GM19351 (cell line): ENCODE measurements at regions not wholly inside any gene's neighbourhood (a gene's known extent, or its start where the extent isn't known, plus 50 kb on each side); places are given as distances from the start of the nearest gene placed in this dataset.

Experiments used
- ATAC-seq: cut with Tn5 transposase; IDR thresholded peaks from one replicate; pipeline ENCODE4 v1.9.1; 2021; ENCODE audit warnings: mild to moderate bottlenecking, moderate library complexity; ENCODE audit not compliant: unreplicated experiment

- ATAC-seq, result no peak
These were observed 721.1 kb downstream of the QKI start for GRCh38 chr6:164135511-164136132.

- ATAC-seq, result no peak
These were observed 718.6 kb downstream of the QKI start for GRCh38 chr6:164133095-164133494.

GRCh38 chr6:164130585-164130984 is 716.1 kb downstream of the QKI start:
- no peak for ATAC-seq

GRCh38 chr6:164130151-164130550 is 715.6 kb downstream of the QKI start:
- no peak for ATAC-seq

GRCh38 chr6:164129218-164129617 is 714.7 kb downstream of the QKI start:
- no peak for ATAC-seq

- ATAC-seq, result no peak
These were observed 713.6 kb downstream of the QKI start for GRCh38 chr6:164128101-164128500.

GRCh38 chr6:164124986-164125385 is 710.5 kb downstream of the QKI start:
- no peak for ATAC-seq

- no peak for ATAC-seq
These were observed 710.0 kb downstream of the QKI start for GRCh38 chr6:164124473-164124872.

- no peak for ATAC-seq
These were observed 707.6 kb downstream of the QKI start for GRCh38 chr6:164122109-164122508.

GRCh38 chr6:164121527-164121926 is 707.0 kb downstream of the QKI start:
- ATAC-seq, result no peak

GRCh38 chr6:164114651-164115050 is 700.1 kb downstream of the QKI start:
- ATAC-seq, result no peak

GRCh38 chr6:164114051-164114450 is 699.5 kb downstream of the QKI start:
- no peak for ATAC-seq

- ATAC-seq, result no peak
These were observed 699.1 kb downstream of the QKI start for GRCh38 chr6:164113637-164114036.

GRCh38 chr6:164109770-164110140 is 695.2 kb downstream of the QKI start:
- no peak for ATAC-seq

- ATAC-seq, result no peak
These were observed 694.6 kb downstream of the QKI start for GRCh38 chr6:164108869-164109769.

- no peak for ATAC-seq
These were observed 693.6 kb downstream of the QKI start for GRCh38 chr6:164108092-164108491.

GRCh38 chr6:164107297-164107995 is 692.9 kb downstream of the QKI start:
- ATAC-seq, result no peak

GRCh38 chr6:164106345-164106769 is 691.8 kb downstream of the QKI start:
- peak; percentile 58 for ATAC-seq

- ATAC-seq, result no peak
These were observed 691.2 kb downstream of the QKI start for GRCh38 chr6:164105705-164106104.

GRCh38 chr6:164104432-164104831 is 689.9 kb downstream of the QKI start:
- ATAC-seq, result no peak

- ATAC-seq, result no peak
These were observed 688.2 kb downstream of the QKI start for GRCh38 chr6:164102693-164103092.

GRCh38 chr6:164101859-164102258 is 687.3 kb downstream of the QKI start:
- ATAC-seq, result no peak
